Neutrophil (primary cell): ENCODE measurements at regions not wholly inside any gene's neighbourhood (a gene's known extent, or its start where the extent isn't known, plus 50 kb on each side); places are given as distances from the start of the nearest gene placed in this dataset.

Source experiments
- H3K27ac ChIP-seq: fragments of 200-600 bp; sonication (generic); 2 replicates; pipeline ENCODE4 v1.5.1; 2016; ENCODE audit warnings: mild to moderate bottlenecking, moderate library complexity
- H3K27me3 ChIP-seq: fragments of 200-600 bp; sonication (generic); 2 replicates; pipeline ENCODE4 v1.6.0; 2016; ENCODE audit warnings: mild to moderate bottlenecking
- H3K36me3 ChIP-seq: fragments of 200-600 bp; sonication (generic); 2 replicates; pipeline ENCODE4 v1.5.1; 2017
- H3K4me1 ChIP-seq, 2 experiments: fragments of 200-600 bp in 1 of 2; sonication (generic) in 1 of 2; 1 replicate in 1 of 2; 2 replicates in 1 of 2; pipeline versions ENCODE4 v1.5.1 to v1.6.1; 2013 to 2016; ENCODE audit warnings: low read depth in 1 of 2, low read length in 1 of 2, mild to moderate bottlenecking in 1 of 2, moderate library complexity in 1 of 2; ENCODE audit not compliant: control insufficient read depth in 1 of 2, insufficient read depth in 1 of 2
- H3K4me3 ChIP-seq, 2 experiments: fragments of 200-600 bp in 1 of 2; sonication (generic) in 1 of 2; 1 replicate in 1 of 2; 2 replicates in 1 of 2; pipeline ENCODE4 v1.5.1; 2013 to 2016; ENCODE audit warnings: low read depth in 1 of 2, low read length in 1 of 2, mild to moderate bottlenecking in 1 of 2, moderate library complexity in 1 of 2
- H3K9me3 ChIP-seq: fragments of 200-600 bp; sonication (generic); 2 replicates; pipeline ENCODE4 v1.5.1; 2016
- CTCF ChIP-seq: fragments of 200-600 bp; sonication (generic); IDR thresholded peaks from 2 replicates; pipeline ENCODE4 v1.5.1; 2016; ENCODE audit warnings: antibody characterized with exemption

- TF ChIP-seq CTCF, result no peak
- no peak overlapping the region for H3K27ac ChIP-seq
- H3K4me3 ChIP-seq, result no peak overlapping the region
- H3K27me3 ChIP-seq, result no peaks in the 10 kb centered on the region
- no peaks in the 10 kb centered on the region for H3K36me3 ChIP-seq
- no peaks in the 10 kb centered on the region for H3K9me3 ChIP-seq
- H3K4me1 ChIP-seq, result peaks cover 0 to 5% of the 10 kb centered on the region in 2 experiments
Measured at GRCh38 chr5:135248801-135249231, 150.2 kb downstream of the MACROH2A1 start.

DNA sequence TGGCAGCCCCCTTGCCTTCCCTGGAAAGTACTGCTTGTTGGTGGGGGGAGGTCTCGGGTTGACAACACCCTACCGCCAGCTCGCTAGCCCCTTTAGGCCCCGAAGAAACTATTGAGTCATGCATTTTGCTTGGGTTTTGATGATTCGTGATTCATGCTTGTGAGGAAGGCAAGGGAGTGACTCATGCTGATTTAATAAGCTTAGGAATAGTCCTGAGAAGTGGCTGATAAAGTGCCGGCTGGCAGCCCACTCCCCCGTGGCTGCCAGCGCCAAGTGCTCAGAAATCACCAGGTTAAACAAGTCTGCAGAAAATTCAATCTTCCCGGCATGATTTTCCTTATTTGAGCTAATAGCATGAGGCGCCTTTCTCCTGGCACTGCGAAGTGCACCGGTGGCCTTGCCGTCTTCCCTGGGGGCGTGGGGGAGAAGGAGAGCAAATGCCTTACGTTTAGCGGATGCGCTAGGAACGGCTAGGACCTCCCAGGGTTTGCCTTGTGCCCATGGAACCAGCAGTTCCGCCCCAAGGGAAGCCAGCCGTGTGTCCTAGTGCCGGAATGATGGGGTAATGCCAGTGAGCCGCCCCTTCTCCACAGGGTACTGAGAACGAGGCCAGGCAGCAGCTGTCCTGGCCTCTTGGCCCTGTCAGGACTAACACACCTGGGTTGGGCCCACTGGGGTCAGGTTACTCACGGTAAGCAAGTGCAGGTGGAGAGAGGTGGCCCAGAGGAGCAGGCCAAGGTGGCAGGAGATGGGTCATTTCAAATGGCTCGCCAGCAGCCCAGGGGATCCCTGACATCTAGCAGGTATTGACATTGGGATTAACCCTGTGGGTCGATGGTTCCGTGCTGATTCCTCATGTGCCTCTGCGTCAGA, 151.9 kb downstream of the MACROH2A1 start:
- no peaks in the 10 kb centered on the region for H3K27me3 ChIP-seq
- no peak for TF ChIP-seq CTCF
- H3K9me3 ChIP-seq, result no peaks in the 10 kb centered on the region
- H3K36me3 ChIP-seq, result no peaks in the 10 kb centered on the region
- H3K27ac ChIP-seq, result no peak overlapping the region
- no peak overlapping the region for H3K4me3 ChIP-seq
- H3K4me1 ChIP-seq, result peaks cover 0 to 5% of the 10 kb centered on the region in 2 experiments

- TF ChIP-seq CTCF, result no peak
- no peak overlapping the region for H3K4me3 ChIP-seq
- no peaks in the 10 kb centered on the region for H3K36me3 ChIP-seq
- H3K27me3 ChIP-seq, result no peaks in the 10 kb centered on the region
- H3K27ac ChIP-seq, result no peak overlapping the region
- no peaks in the 10 kb centered on the region for H3K9me3 ChIP-seq
- peaks cover 0 to 5% of the 10 kb centered on the region in 2 experiments for H3K4me1 ChIP-seq
Measured at GRCh38 chr5:135246605-135246922, 152.5 kb downstream of the MACROH2A1 start.

DNA sequence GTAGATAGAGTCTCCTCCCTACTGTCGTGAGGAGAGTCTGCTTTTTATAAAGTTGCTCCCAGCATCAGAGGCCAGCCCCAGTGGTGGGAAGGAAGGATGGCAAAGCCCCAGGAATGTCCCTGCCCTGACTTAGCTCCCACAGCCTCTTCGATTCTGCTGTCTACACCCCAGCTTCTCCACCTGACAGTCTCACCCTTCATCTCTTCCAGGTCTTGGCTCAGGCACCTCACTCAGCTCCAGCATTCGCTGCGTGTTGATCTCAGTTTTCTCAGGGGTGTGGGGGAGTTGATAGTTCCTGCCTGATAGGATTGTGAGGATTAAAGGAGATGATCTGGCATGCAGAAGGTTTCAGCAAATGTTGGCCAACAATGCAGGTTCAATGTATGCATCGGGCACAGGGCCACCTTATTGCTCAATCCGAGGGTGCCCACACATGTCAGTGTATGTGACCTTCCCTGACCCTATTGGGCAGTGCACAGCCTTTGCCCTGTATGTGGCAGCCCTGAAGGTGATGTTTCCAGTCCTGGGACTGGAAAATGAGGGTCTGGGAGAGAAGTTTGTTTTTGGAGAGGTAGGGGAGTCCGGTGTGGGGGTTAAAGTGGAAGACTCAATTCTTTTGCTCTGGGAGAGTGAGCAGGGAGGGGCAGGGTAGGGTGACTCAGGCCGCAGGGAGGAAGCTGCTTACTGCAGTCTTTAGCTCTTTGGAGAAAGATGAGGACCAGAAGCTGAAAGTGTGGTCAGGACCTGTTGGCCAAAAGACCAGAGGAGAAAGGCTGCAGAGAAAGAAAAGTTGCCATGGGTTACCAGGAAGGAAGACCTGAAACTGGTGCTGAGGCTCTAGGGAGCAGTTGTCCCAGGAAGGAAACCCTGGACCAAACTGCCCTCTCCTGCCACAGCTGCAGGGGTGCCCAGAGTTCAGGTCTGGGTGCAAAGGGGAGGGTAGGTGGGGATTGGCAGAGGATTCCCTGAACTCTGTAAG, 153.2 kb downstream of the MACROH2A1 start:
- TF ChIP-seq CTCF, result no peak
- H3K27ac ChIP-seq, result no peak overlapping the region
- H3K4me1 ChIP-seq, result peaks cover 0 to 5% of the 10 kb centered on the region in 2 experiments
- H3K9me3 ChIP-seq, result no peaks in the 10 kb centered on the region
- H3K36me3 ChIP-seq, result no peaks in the 10 kb centered on the region
- no peak overlapping the region for H3K4me3 ChIP-seq
- H3K27me3 ChIP-seq, result no peaks in the 10 kb centered on the region

- TF ChIP-seq CTCF, result no peak
Measured at GRCh38 chr5:135244620-135245021, 154.4 kb downstream of the MACROH2A1 start.

More at GRCh38 chr5:135244620-135245021, 154.4 kb downstream of the MACROH2A1 start:
- no peaks in the 10 kb centered on the region for H3K36me3 ChIP-seq
- H3K9me3 ChIP-seq, result no peaks in the 10 kb centered on the region
- peaks cover 0 to 5% of the 10 kb centered on the region in 2 experiments for H3K4me1 ChIP-seq
- H3K27ac ChIP-seq, result no peak overlapping the region
- H3K4me3 ChIP-seq, result no peak overlapping the region
- H3K27me3 ChIP-seq, result no peaks in the 10 kb centered on the region
